GM13977 (cell line): ENCODE measurements at regions not wholly inside any gene's neighbourhood (a gene's known extent, or its start where the extent isn't known, plus 50 kb on each side); places are given as distances from the start of the nearest gene placed in this dataset.
"Not testable (repeated sequence)": the region's sequence is repeated elsewhere in the genome, so short reads cannot be mapped to it uniquely, and the experiment has no call there.

Source experiments
- DNase-seq: peaks from one replicate; pipeline ENCODE4 v3.0.0; 2012; ENCODE audit warnings: low spot score
- in situ Hi-C: fragments of 300-500 bp; cut with MboI; formaldehyde crosslinking; loops from one replicate; pipeline ENCODE4 v1.12.0; 2022; ENCODE audit warnings: low sequenced_read_pairs, low pct_unique_long_range_greater_than_20kb, mixed read lengths, inconsistent platforms; ENCODE audit not compliant: unreplicated experiment
- TF ChIP-seq, protein P1 (sequence below): IDR thresholded peaks from 2 replicates; pipeline ENCODE4 v1.5.1; 2012; ENCODE audit warnings: mild to moderate bottlenecking, control low read depth; ENCODE audit not compliant: insufficient read depth; ENCODE audit errors: extremely low read depth, missing control alignments

DNA sequence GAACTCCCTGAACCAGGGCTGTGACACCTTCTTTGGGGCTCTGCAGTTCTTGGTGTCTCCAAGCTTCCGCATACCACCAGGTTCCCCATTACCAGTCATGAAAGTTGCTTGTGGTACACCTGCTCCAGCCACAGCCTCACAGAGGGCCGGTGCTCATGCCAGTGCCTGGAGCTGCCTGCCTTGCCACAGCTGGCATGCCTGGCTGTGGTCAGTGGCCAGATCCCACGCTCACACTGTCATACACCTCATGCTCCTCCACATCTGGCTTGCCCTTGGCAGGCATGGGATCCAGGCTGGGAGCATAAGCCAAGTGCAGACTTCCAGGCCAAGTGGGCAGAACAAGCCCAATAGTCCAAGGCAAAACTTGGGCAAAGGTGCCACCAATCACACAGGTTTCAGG, 1054.9 kb downstream of the SLITRK5 start:
- TF ChIP-seq, protein P1, sequence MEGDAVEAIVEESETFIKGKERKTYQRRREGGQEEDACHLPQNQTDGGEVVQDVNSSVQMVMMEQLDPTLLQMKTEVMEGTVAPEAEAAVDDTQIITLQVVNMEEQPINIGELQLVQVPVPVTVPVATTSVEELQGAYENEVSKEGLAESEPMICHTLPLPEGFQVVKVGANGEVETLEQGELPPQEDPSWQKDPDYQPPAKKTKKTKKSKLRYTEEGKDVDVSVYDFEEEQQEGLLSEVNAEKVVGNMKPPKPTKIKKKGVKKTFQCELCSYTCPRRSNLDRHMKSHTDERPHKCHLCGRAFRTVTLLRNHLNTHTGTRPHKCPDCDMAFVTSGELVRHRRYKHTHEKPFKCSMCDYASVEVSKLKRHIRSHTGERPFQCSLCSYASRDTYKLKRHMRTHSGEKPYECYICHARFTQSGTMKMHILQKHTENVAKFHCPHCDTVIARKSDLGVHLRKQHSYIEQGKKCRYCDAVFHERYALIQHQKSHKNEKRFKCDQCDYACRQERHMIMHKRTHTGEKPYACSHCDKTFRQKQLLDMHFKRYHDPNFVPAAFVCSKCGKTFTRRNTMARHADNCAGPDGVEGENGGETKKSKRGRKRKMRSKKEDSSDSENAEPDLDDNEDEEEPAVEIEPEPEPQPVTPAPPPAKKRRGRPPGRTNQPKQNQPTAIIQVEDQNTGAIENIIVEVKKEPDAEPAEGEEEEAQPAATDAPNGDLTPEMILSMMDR = no peak
- in situ Hi-C loops = no loop called here

DNA sequence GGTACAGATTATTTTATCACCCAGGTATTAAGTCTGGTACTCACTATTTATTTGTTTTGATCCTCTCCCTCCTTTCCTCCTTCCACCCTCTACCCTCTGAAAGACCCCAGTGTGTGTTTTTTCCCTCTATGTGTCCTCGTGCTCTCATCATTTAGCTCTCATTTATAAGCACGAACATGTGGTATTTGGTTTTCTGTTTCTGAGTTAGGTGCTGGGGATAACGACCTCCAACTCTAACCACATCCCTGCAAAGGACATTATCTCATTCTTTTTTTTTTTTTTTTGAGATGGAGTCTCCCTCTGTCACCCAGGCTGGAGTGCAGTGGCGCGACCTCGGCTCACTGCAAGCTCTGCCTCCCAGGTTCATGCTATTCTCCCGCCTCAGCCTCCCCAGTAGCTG, 1056.1 kb downstream of the SLITRK5 start:
- DNase-seq, in situ Hi-C loops: not testable (repeated sequence)

More for the DNA sequence above, 1054.9 kb downstream of the SLITRK5 start:
- DNase-seq = no peak

DNA sequence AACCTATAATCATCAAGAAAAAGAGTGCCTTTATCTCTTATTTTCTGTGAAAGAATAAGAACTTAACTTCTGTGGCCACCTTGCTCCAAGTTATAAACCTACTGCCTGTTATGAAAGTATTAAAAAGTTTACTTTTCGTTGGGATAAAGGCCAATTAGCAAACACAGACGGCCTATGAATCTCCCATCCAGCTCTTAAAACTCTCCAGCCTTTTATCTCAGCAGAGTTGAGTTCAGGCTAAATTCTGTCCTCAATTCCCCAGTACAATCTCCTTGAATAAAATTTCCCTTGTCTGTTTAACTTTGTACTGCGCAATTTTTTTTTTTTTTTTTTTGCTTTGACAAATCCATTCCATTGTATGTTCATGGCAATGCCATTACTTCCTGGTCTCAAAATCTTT, 1058.4 kb downstream of the SLITRK5 start:
- TF ChIP-seq, protein P1 = no peak
- DNase-seq = no peak
- in situ Hi-C loops = no loop called here

DNA sequence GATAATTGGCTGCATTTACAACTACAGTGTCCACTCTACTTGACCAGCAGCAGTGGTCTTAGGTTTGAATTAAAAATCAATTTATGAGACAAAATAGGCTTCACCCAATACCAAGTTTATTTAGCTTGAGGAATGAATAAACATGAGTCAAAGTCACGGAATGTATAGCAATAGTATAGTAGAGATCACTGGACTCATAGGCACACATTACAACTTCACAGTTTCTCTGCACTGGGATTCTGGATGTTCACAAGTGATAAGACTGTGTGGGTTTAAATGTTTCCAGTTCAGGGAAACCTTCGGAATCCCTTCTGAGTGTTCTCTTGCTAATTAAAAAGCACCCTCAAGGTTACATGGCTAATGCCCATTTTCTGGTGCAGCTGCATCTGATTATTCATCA, 1064.9 kb downstream of the SLITRK5 start:
- TF ChIP-seq, protein P1 = no peak
- DNase-seq = no peak
- in situ Hi-C loops = no loop called here

DNA sequence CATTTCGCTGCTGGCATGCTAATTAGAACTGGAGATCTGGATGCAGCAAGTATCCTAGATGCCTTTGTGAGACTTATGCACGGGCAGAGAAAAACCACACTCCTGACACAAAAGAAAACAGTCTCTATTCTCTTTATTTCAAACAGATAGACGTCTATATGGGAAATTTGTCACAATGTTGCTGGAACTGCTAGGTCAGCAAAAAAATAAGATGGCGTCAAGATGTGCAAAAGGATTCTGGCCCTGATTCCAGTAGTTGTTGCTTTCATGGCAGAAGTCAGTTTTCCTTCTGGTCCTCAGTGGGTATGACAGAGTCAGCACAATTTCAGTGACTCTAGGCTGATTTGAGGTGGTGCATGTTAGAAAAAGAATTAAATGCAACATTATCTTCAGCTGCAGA, 1068.0 kb downstream of the SLITRK5 start:
- no peak for DNase-seq
- TF ChIP-seq, protein P1 = no peak
- in situ Hi-C loops = no loop called here

DNA sequence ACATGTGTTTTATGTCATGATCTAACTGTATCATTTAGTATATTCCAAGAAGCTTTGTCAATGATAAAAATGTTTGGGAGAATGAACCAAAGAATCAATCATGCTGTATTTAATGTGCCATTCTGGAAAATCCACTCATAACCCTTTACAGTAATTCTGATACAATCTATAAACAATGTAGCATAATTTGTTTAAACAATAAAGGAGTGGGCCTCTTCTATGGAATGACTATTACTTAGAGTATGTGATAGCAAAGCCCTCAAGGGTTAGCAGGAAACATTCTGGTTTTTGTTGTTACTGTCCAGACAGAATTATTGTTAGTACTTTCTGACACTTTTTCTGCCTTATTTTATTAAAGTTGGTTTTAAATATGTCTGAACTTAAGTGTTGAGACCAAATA, 1073.1 kb downstream of the SLITRK5 start:
- in situ Hi-C loops = no loop called here
- no peak for DNase-seq
- TF ChIP-seq, protein P1 = no peak

DNA sequence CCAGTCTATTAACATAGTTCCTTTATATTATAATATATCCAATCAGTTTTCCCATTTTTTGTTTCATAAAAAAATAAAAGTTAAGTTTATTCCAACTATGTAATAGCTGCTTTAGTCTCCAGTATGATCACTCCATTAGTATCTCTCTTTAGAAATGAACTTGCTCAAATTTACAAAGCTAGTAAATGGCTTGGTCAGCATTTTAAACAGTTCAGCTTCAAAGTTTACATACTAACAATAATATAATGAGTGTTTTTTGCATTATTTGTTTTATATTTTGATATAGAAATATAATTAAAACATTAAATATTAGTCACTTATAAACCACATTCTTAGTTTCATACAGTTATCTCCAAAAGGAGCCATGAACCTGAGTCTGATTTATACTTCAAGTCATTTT, 1073.8 kb downstream of the SLITRK5 start:
- DNase-seq = no peak
- TF ChIP-seq, protein P1 = no peak
- in situ Hi-C loops = no loop called here
